Body of pancreas (tissue), 4 donors: ENCODE measurements at regions not wholly inside any gene's neighbourhood (a gene's known extent, or its start where the extent isn't known, plus 50 kb on each side); places are given as distances from the start of the nearest gene placed in this dataset.

Experiments
- ATAC-seq: fragments of 150-250 bp; one replicate; pipeline ENCODE4 v1.9.1; 2016
- DNase-seq, 4 donors: peaks; one replicate each; pipeline ENCODE4 v3.0.0-alpha.2; 2019
- H3K27ac ChIP-seq, 4 donors: fragments of 200-600 bp; sonication (generic); 1 replicate in 3 of 4; 2 replicates in 1 of 4; pipeline versions ENCODE4 v1.5.1 to v1.6.1; 2016 to 2019; ENCODE audit warnings: mild to moderate bottlenecking in 1 of 4, mixed read lengths in 1 of 4, moderate library complexity in 1 of 4
- H3K27me3 ChIP-seq, 2 donors: fragments of 200-600 bp; sonication (generic); one replicate each; pipeline ENCODE4 v1.6.0; 2016; ENCODE audit warnings: mild to moderate bottlenecking in 1 of 2
- H3K36me3 ChIP-seq, 2 donors: fragments of 200-600 bp; sonication (generic); replicated peaks in 1 of 2; 2 replicates each; pipeline ENCODE4 v1.5.1; 2016; ENCODE audit warnings: low read depth in 2 of 2; ENCODE audit not compliant: insufficient read depth in 1 of 2
- H3K4me1 ChIP-seq: fragments of 200-600 bp; sonication (generic); one replicate; pipeline ENCODE4 v1.6.0; 2016
- H3K4me3 ChIP-seq, 2 donors: fragments of 200-600 bp; sonication (generic); 1 replicate in 1 of 2; 2 replicates in 1 of 2; pipeline ENCODE4 v1.5.1; 2016 to 2019
- H3K9me3 ChIP-seq, 3 donors: fragments of 200-600 bp; sonication (generic); 1 replicate in 2 of 3; 2 replicates in 1 of 3; pipeline ENCODE4 v1.5.1; 2016
- POLR2A ChIP-seq, 3 donors: fragments of 450-650 bp; IDR thresholded peaks; one replicate each; pipeline ENCODE4 v1.6.1; 2016; ENCODE audit warnings: antibody characterized with exemption in 3 of 3, mild to moderate bottlenecking in 2 of 3
- WGBS, 2 donors: methylation state at CpG; one replicate each; pipeline ENCODE4 v1.1.5; 2017; 5-methylcytosine and 5-hydroxymethylcytosine counted together
- intact Hi-C: fragments of 100-400 bp; cut with DNase I; formaldehyde crosslinking; loops from one replicate; pipeline ENCODE4 v1.15.1; 2023
- TF ChIP-seq, protein P1 (sequence below), 7 experiments: fragments of 450-650 bp in 4 of 7; fragments of 200-600 bp in 3 of 7; sonication (generic) in 3 of 7; IDR thresholded peaks; one replicate each; pipeline ENCODE4 v1.5.1; 2016 to 2019; ENCODE audit warnings: antibody characterized with exemption in 7 of 7

DNA sequence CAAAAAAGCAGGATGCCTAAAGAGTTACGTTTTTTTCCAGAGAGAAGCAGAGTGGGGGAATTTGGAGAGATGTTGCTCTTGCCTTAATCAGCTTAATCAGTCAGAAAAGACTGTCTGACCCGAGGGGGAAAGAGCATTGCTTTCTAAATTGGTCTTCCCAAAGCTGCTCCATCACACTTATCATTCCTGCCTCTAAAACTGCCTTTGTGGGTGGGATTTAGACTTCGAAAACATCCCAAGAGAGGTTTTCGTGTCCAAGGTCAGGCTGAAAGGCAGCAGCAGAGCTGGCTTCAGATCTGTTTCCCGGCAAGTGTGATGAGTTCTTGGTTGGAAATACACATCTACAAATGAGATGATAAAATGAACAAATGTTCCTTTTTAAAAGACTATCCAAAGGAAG, 155.2 kb downstream of the SH2D1A start:
- Histone ChIP-seq H3K36me3 (no peaks in the 10 kb centered on the region), H3K27ac (no peak overlapping the region), H3K4me1 (no peaks in the 10 kb centered on the region), H3K4me3 (no peak overlapping the region), H3K9me3 (no peaks in the 10 kb centered on the region), H3K27me3 (no peaks in the 10 kb centered on the region)
- intact Hi-C loops = no loop called here
- TF ChIP-seq POLR2A (IDR thresholded peaks at IDR 0.05) = no peak
- TF ChIP-seq, protein P1, sequence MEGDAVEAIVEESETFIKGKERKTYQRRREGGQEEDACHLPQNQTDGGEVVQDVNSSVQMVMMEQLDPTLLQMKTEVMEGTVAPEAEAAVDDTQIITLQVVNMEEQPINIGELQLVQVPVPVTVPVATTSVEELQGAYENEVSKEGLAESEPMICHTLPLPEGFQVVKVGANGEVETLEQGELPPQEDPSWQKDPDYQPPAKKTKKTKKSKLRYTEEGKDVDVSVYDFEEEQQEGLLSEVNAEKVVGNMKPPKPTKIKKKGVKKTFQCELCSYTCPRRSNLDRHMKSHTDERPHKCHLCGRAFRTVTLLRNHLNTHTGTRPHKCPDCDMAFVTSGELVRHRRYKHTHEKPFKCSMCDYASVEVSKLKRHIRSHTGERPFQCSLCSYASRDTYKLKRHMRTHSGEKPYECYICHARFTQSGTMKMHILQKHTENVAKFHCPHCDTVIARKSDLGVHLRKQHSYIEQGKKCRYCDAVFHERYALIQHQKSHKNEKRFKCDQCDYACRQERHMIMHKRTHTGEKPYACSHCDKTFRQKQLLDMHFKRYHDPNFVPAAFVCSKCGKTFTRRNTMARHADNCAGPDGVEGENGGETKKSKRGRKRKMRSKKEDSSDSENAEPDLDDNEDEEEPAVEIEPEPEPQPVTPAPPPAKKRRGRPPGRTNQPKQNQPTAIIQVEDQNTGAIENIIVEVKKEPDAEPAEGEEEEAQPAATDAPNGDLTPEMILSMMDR (IDR thresholded peaks at IDR 0.05) = no peak
- 8 to 19% methylated on average over 5 of the region's 5 CpGs for WGBS, 2 donors
- ATAC-seq = no peak
- no peak for DNase-seq

DNA sequence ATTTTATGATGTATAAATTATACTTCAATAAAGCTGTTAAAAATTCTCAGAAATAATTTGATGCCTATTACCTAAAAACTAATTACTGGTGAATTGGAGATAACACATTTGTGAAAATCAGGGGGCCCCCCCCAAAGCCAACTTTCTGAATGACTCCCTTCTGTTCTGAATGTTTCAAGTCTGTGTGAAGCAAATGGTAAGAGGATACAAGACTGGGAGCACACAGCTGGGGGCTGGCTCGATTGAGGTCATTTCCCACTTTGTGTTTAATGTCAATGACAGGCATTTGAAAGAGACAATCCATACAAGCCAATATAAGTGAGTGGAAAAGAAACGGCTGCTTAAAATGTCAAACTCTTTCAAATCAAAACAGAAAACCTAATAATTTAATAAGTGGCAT, 155.8 kb downstream of the SH2D1A start:
- Histone ChIP-seq H3K27me3 (no peaks in the 10 kb centered on the region), H3K36me3 (no peaks in the 10 kb centered on the region), H3K4me1 (no peaks in the 10 kb centered on the region), H3K27ac (no peak overlapping the region), H3K4me3 (no peak overlapping the region), H3K9me3 (no peaks in the 10 kb centered on the region)
- whole genome bisulfite sequencing, 2 donors = 3 to 9% methylated on average over 2 of the region's 2 CpGs
- TF ChIP-seq, protein P1 (IDR thresholded peaks at IDR 0.05) = no peak
- TF ChIP-seq POLR2A (IDR thresholded peaks at IDR 0.05) = no peak
- DNase-seq (no peak), ATAC-seq (no peak)
- intact Hi-C loops = no loop called here

DNA sequence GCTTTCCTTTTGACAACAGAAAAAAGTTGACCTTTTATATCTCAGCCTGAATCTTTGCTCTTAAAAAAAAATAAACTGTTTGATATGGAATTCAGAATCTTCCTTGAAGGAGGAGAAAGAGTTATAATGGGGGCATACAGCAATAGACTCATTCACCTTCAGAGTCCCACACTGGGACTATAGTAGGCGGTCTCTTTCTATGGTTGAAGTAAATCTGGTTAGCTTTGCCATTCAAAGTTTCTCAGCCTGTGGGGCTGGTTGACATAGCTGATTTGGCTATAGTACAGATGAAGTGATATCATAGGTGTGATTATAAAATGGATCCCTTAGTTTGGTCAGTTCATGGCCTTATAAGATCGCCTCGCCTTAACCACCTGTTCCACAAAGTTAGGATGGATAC, 156.2 kb downstream of the SH2D1A start:
- ATAC-seq (no peak), DNase-seq (no peak)
- no peaks in the 10 kb centered on the region for H3K9me3 ChIP-seq
- no peak overlapping the region for H3K4me3 ChIP-seq
- H3K27ac ChIP-seq = no peak overlapping the region
- H3K27me3 ChIP-seq = no peaks in the 10 kb centered on the region
- TF ChIP-seq POLR2A (IDR thresholded peaks at IDR 0.05) = no peak
- TF ChIP-seq, protein P1 (IDR thresholded peaks at IDR 0.05) = no peak
- 90 to 93% methylated on average over 3 of the region's 3 CpGs for WGBS, 2 donors
- no peaks in the 10 kb centered on the region for H3K36me3 ChIP-seq
- H3K4me1 ChIP-seq = no peaks in the 10 kb centered on the region
- intact Hi-C loops = no loop called here

DNA sequence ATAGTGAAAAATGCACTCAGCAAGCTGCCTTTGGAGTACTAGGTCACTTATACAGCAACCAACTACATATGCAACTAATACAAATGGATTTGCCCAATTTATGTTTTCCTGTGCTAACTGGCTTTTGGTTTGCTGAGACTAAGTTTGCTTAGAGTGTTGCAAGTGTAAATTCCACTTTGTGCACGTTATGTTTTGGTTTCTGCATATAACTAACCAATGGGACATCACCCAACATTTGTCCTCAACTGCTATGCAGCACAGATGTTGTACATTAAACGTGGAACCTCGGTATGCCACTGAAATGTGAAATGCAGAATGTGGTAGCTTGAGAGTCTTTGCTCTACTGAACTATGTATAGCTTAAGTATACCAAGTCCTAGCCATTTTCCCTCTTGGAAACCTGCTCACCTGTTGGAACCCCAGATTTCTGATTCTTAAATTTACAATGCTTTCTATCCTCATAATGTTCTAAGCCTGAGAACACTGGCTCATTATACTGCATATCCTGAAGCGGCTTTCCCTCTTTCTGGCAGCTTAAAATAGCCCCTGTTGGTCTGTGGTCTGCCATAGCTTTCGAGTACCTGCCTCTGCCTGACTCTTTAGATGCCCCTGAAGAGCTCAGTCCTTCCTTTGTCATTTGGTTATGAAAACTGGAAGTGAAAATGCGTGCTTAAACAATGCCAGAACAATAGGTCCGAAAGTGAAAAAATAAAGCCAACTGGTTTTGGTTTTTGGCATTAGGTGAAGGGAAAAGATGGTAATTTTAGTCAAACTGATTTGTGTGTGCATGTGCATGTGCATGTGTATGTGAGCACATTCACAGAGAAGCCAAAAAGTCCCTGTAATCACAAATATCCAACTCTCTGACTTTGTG, 158.0 kb downstream of the SH2D1A start:
- Histone ChIP-seq H3K4me1 (no peaks in the 10 kb centered on the region), H3K36me3 (no peaks in the 10 kb centered on the region), H3K27ac (no peak overlapping the region), H3K9me3 (no peaks in the 10 kb centered on the region), H3K27me3 (no peaks in the 10 kb centered on the region), H3K4me3 (no peak overlapping the region)
- WGBS, 2 donors = 48 to 59% methylated on average over 7 of the region's 7 CpGs
- no peak for DNase-seq
- no peak for ATAC-seq
- intact Hi-C loops = no loop called here
- no peak for TF ChIP-seq POLR2A (IDR thresholded peaks at IDR 0.05)
- TF ChIP-seq, protein P1 (IDR thresholded peaks at IDR 0.05) = no peak

DNA sequence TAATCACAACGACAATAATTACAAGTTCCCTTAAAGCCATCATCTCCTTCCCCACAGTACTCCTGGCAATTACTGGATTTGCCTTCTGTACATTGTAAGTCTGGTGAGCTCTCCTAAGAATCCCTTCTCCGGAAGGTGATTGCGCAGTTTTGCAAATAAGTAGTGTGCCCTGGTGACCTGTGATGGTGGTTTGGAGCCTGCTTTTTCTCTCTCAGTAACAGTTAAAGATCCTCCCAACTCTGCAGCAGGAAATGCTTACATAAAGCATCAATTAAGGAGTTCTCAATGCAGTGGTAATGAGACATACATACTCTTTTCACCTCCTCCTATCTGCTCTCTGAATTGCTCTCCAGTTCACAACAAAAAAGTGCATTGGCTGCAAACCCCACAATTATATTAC, 159.7 kb downstream of the SH2D1A start:
- intact Hi-C loops = no loop called here

More for the DNA sequence above, 159.7 kb downstream of the SH2D1A start:
- Histone ChIP-seq H3K27ac (no peak overlapping the region), H3K9me3 (no peaks in the 10 kb centered on the region), H3K4me1 (no peaks in the 10 kb centered on the region), H3K4me3 (no peak overlapping the region), H3K27me3 (no peaks in the 10 kb centered on the region), H3K36me3 (no peaks in the 10 kb centered on the region)
- TF ChIP-seq POLR2A (IDR thresholded peaks at IDR 0.05) = no peak
- WGBS, 2 donors = 22 to 51% methylated on average over 1 to 3 of the region's 3 CpGs
- DNase-seq (no peak), ATAC-seq (no peak)
